GM19468 (cell line): ENCODE measurements at regions not wholly inside any gene's neighbourhood (a gene's known extent, or its start where the extent isn't known, plus 50 kb on each side); places are given as distances from the start of the nearest gene placed in this dataset.

ENCODE experiments used
- ATAC-seq: cut with Tn5 transposase; IDR thresholded peaks from one replicate; pipeline ENCODE4 v1.9.1; 2021; ENCODE audit warnings: mild to moderate bottlenecking, moderate library complexity, moderate number of reproducible peaks; ENCODE audit not compliant: unreplicated experiment; ENCODE audit errors: extremely low read depth

DNA sequence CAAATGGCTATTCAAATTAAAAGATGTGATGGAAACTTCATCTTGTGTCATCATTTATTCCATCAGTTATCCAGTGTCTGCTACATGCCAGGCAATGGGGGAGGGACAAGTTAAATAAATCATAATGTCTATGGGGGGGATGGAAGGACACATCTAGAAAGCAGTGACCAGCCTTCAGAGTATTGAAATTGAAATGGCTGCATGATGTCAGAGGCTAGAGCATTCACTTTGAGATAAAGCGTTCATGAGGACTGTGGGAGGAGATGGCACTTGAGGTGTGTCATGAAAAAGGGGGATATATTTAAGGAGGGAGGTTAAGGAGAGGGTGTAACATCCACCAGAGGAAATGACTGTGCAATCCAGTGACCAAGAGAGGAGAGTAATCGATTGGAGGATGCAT, 50.6 kb downstream of the SLIT2 start:
- no peak for ATAC-seq

DNA sequence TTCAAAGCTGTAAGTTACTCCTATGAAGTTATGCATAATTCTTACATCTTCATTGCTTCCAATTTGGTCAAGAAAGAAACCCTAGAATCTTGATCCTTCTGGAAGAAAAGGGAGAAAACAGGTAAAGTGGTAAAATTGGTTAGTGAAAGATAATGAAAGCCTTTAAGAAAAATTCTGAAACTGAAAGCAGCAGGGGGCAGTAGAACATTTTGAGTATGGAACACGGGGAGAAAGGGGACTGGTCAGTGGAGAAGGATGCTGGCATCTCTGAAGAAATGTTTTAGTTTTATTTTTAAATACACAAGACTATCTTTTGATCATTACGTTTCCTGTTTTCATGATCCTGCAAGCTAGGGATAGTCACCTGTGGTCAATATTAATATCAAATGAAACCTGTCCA, 54.3 kb downstream of the SLIT2 start:
- no peak for ATAC-seq

DNA sequence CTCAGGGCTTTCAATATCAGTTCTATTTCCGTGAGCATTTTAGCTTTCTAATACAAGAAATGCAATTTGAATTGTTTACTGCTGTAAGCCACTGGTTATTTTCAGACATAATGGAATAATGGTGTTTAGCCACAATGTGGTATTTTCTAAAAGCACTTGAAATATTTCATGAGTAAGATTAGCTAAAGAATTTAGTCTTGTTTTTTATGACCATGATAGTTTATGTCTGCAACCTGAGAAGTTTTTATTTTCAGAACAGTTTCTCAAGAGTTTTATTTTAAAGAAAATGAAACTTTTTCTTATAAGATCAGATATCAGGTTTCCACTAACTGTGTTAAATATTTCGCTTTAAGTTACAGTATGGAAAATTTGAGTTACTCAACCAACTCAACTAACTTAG, 60.2 kb downstream of the SLIT2 start:
- no peak for ATAC-seq

DNA sequence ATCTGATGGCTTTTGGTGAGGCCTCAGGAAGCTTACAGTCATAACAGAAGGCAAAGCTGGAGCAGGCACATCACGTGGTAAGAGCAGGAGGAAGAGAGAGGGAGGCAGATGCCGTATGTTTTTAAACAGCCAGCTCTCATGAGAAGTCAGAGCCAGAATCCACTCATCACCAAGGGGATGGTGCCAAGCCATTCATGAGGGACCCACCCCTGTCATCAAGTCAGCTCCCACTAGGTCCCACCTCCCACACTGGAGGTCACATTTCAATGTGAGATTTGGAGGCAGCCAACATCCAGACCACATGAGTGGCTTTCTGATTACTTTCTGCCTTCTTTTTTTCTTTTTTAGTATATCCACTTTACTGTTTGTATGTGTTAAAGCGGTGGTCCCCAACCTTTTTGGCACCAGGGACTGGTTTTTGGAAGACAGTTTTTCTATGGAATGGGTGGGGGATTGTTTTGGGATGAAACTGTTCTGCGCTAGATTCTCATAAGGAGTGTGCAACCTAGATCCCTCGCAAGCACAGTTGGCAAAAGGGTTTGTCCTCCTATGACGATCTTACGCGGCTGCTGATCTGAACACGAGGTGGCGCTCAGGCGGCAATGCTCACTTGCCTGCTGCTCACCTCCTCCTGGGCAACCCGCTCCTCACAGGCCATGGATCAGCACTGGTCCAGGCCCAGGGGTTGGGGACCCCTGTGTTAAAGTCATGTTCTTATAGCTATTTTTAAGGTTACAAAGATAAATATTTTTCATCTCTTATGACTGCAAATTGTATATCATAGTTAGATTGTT, 61.7 kb downstream of the SLIT2 start:
- no peak for ATAC-seq

DNA sequence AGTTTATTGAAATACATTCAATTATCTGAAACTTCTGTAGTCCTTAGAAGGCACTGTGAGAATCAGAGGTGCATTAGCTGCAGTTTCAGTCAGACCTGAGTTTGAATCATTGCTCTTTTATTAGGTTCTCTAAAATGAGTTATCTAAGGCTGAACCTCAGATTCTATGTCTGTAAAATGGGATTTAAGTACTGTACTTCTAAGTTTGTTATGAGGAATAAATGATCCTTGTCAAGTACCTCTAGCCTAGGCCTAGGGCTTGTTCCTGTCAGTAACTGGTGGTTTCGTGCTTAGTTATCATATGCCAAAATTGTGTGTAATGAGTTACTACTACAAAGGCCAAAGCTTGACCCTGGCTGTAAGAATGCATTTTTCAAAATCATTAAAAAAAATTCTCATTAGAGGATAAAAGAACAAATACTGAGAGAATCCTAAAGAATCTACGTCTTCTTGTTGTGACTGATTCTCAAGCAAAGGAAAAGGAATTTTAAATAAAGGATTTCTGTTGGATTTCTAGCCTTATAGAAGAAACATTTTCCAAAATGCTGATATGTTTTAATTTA, 65.8 kb downstream of the SLIT2 start:
- no peak for ATAC-seq

DNA sequence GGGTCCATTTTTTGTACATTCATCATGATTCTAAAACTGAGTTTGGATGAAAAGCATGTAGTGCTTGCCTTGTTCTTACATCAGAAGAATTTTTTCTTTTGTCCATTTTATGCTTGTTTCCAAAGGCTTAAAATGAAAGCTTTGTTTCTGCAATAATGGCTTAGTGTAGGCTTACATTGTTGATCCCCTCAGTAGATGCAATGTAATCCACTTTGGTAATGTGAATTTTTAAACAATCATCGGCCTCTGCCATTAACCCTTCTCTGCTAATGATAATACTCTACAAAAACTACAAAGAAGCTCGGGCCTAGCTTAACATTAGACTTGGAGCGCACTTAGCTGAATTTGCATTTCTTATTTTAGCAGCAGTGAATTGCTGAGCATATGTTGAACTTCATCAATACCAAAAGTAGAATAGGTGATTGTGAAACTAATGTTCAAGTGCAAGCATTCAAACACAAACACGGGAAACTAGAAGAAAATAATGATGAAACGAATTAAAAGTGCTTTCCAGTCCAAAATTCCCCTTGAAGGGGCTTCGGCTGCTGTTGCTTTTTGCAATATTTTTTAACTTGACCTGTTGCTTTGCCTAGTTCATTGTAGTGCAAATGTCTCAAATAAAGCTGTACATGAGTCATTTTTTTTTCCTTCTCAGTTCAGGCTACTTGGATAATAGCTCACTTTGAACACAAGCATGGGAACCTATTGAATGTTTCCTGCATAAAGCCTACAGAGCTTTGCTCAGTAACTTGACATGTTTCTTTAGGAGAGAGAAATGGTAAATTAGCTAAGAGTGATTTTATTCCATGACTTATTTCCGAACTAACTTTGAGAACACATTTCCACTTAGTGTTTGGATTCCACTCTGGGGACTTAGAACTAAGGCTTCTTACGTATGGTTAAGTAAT, 66.5 kb downstream of the SLIT2 start:
- ATAC-seq: no peak

DNA sequence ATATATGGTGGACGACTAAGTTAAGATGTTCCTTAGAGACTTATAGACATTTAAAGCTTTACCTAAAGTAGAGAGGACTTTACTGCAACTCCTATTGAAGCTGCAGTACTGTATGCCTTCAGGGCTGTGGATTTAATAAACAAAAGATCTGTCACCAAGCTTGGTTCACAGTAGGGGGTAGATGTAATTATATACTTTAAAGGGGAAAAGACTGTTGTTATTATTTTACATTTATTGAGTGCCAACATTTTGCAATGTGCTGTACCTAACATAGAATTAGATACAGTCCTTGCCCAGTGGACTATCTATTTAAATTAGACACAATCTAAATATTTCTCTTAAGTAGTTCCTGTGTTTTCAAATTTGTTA, 67.2 kb downstream of the SLIT2 start:
- ATAC-seq: no peak

DNA sequence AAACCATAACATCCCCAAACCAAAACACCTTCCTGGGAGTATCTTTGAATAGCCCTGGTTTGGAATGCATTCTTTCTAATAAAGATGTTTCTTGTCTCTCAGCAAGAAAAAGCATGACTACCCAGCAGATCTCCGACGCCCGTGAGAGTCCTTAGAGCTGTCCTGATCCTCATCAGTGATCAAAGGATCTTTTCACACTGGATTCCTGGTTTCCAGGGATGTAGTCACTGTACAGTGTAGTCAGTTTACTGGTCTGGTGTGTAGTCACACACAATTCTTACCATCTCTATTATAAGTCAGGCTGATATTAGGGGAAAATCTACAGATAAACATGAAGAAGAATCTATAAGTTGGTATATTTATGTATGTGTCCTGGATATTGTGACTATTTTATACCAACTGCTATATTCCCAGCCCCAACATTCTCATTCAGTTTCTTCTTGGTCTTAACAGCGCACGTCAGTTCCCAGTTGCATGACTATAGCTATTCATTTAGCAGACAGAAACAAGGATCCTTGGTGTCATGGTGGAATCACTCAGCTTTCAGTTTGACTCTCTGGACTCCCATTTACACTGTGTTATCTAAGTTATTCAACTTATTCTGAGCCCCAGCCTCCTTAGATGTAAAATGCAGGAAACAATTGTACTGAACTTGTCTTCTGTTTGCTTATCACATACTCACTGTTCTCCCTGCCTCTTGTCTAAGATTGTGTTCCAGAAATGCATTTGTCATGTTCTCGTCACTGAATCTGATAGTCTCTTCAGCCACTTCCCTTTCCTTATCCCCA, 68.3 kb downstream of the SLIT2 start:
- ATAC-seq: no peak

DNA sequence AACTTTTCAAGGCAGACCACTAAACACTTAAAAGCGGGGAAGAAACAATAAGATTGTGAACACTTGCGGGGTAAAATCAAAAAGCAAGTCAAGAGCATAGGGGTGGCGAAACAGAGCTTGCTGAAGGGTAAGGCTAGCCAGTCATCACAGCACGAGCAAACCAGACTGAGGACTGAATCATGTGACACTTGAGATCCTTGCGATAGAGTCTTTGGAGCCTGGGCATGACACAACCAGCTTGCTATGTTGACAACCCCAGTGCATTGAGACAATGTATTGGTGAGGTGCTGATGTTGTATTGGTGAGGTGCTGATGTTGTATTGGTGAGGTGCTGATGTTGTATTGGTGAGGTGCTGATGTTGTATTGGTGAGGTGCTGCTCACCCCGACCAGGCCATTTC, 72.3 kb downstream of the SLIT2 start:
- no peak for ATAC-seq

DNA sequence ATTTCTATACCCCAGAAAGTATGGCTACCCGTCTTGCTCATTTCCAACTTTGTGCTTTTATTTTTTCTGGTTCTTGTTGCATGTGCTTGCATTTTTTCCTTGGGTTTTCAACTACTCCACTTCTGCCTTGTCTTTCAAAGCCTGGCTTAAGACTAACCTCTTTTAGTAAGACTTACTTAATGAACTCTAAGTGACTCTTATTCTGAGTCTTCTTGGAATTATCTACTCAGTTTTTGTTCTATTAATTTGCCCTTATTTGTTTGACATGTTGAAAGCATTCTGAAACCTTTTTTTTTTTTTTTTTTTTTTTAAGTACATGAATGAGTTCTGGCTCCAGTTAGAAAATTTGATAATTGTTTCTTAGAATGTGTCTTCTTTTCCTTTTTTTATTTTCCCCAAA, 74.8 kb downstream of the SLIT2 start:
- ATAC-seq: no peak

DNA sequence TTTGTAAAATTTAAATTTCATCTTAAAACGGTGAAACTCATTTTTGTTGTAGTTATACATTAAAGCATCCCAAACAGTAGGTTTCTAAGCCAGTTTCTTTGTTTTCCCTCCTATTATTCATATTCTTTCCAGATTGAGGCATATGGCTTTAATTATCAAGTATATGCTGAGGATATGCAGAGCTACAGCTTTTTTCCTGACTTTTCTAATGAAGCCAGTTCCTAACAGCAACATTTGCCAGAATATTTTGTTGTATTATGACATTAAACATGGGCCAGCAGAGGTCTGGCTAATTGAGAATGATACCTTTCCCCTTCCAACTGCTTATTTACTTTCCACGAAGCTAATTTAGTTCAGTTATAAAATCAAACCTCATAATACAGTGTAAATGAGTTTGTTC, 75.3 kb downstream of the SLIT2 start:
- ATAC-seq: no peak

DNA sequence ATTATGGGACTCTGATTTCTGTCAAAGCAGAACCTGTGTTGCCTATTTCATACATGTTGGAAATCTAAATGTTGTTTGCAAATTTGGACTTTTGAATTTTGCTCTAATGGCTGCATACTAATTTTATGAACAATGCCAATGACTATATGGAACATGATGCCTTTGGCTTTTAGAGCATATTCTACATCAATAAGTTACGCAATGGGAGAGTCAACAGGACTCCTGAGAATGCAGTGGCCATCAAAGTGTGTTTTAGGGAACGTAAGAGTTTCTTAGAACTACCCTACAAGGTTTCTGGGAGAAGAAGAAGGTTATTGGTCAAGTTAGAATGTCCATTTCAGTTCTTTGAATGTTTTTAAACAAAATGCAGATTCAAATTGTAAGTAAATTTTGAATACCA, 76.1 kb downstream of the SLIT2 start:
- ATAC-seq: no peak

DNA sequence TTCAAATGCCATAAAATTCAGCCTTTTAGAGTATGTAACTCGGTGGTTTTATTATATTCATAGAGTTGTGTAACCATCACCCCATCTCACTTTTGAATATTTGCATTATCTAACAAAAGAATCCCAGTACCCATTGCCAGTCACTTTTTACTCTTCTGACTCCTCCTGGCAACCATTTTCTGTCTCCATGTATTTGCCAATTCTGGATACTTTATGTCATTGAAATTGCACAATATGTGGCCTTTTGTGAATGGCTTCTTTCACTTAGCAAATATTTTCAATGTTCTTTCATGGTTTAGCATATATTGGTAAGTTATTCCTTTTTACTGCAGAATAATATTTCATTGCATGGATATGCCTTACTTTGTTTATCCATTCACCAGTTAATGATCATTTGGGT, 79.9 kb downstream of the SLIT2 start:
- ATAC-seq: no peak

DNA sequence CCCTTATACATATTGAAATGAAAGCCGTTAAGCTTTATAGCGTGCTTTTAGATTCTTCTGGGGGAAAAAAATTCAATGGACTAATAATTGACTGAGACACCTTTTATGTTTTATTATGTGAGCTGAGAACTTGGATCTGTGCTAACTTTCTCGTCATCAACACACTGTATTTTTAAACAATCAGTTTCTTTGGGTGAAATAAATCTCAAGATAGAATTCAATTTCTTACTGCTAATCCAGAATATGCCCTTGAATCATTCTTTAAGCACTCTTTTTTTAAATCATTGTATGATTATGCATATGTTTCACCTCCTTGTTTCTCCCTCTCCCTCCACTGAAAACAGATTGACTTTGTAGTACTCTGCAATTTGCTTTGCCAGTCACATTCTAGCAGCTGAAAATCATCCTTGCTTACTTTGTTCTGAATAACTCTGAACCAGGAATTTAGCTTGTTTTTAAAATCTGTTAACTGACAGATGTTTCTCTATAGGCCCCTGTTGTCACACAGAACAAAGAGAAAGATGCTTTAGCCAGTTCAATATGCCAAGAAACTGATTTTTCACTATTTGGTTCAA, 81.5 kb downstream of the SLIT2 start:
- ATAC-seq: no peak

DNA sequence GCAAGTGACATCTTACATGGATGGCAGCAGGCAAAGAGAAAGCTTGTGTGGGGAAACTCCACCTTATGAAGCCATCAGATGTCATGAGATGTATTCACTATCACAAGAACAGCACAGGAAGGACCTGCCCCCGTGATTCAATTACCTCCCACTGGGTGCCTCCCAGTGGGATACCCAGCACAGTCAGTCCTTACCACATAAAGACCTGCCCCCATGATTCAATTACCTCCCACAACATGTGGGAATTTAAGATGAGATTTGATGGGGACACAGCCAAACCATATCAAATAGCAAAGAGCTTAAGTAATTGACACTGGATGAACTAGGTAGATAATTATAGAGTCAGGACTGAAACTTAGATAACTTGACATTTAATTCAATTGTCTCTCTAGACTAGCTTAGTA, 85.6 kb downstream of the SLIT2 start:
- no peak for ATAC-seq

DNA sequence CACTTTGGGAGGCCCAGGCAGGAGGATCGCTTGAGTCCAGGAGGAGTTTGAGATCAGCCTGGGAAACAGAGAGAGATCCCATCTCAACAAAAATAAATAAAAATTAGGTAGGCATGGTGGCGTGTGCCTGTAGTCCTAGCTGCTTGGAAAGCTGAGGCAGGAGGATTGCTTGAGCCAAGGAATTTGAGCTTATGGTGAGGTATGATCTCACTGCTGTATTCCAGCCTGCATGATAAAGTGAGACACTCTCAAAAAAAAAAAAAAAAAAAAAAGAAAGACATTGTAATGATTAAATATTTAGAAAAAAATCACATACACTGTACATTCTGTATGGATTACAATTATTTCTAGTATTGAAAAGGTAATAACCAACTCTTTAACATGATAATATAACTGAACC, 87.1 kb downstream of the SLIT2 start:
- ATAC-seq: no peak

DNA sequence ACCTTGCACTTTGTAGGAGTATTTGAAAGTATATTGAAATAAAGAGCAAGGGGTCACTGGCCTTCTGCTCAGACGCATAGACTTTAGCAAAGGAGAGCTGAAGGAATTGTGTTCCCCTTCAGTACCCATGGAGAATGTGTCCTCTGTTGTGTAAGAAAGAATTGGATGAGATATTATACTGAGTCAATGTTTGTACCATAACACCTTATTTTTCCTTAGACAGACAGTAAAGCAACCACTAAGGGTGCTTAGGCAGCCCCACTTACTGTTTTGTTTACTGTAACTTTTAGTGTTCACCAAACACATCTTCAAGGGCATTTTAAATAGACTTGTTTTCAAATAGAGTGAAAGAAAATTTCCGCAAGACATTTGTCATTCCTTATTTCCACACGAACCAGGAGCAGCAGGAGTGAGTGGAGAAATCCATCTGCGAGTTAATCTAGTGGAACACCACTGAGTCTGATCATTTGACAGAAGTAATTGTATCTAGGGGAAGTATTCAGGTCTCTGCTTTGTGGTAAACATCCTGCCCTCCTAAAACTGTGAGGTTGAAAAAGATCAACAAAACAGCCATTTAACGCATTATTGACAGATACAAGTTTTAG, 89.5 kb downstream of the SLIT2 start:
- no peak for ATAC-seq

DNA sequence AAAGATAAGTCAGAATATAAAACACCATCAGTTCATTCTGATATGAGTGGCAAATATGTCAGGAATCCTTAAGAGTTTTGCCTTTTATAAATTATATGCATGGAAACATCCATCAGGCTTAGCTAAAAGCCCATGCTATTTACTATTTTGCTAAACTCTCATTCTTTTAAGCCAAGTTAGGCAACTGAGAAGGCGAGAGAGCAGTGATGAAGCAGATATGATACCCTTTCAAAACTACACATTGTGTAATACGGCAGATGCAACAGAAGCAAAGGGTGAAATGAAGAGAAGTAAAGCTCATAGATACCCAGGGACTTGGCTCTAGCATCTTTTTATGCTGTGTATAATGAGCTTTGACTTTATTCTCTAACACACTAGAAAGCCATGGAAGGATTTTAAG, 95.8 kb downstream of the SLIT2 start:
- ATAC-seq: no peak

DNA sequence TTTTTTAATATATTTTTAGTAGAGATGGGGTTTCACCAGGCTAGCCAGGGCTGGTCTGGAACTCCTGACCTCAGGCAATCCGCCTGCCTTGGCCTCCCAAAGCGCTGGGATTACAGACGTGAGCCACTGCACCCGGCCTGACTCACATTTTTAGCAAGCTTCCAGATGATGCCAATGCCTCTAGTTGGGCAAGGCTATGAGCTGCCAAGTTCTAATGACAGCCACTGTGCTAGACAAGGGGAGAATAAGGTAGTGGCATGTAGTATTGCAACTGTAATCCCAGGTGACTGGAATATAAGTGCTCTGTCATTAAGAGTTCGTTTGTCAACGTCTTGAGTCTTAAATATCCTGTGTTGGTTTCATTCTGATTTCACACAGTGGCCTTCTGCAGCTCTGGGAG, 96.7 kb downstream of the SLIT2 start:
- ATAC-seq: no peak
